ENCODE measurements at regions not wholly inside any gene's neighbourhood (a gene's known extent, or its start where the extent isn't known, plus 50 kb on each side); places are given as distances from the start of the nearest gene placed in this dataset.
A peak's percentile ranks its signal among the peaks of the same experiment; 100 is the strongest.

DNA sequence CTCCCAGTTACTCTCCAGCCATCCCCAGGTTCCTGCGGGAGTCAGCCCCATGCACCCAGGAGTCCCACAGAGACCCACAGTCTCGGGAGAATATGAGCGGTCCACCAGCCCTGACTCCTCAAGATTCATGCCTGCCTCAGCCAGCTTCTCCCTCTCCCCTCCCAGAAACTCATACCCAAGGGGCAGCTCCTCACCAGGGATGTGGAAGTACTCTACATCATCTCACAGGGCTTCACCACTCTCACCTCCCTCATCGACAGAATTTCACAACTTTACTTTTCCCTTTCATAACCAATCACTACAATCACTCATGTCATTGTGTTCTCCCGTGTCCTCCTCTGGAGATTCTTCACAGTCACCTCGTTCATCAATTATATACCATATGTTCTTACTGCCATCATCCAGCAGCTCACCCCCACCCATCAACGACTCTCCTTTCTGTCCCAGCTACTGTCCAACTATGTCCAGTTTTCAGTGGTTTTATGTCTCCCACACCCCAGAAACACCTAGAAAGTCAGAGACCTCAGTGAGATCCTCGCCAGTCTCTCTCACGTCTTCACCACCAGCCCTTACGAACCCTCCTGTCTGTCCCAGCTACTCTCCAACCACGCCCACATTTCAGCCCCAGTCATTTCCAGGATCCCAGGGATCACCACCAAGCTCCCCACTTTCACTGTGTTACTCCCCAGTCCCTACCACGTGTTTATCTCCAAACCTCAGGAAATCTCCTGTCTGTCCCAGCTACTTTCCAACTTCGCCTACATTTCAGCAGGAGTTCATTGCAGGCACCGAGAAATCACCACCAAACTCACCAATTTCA lies 1530.1 kb upstream of the TPTE start:
- Histone ChIP-seq H3K4me1 (ENCODE audit: control insufficient read depth in 1 of 2, insufficient read depth in 2 of 2, low read length in 2 of 2) (peaks cover 0 to 6% of the 10 kb centered on the region in 2 experiments; a peak in 1 of 4 replicates), H2AFZ (ENCODE audit: low read depth, low read length, poor library complexity, severe bottlenecking) (no peak overlapping the region), H3K79me2 (ENCODE audit: insufficient read depth, low read length) (no peaks in the 10 kb centered on the region), H3K27ac (ENCODE audit: low read depth, low read length) (no peak overlapping the region), H3K9ac (ENCODE audit: low read length) (no peak overlapping the region), H3K4me3 (replicated peaks in 1 of 2; ENCODE audit: low read depth in 1 of 2, low read length in 2 of 2) (no peak overlapping the region), H3K9me3 (ENCODE audit: control insufficient read depth in 1 of 2, insufficient read depth in 1 of 2, low read depth in 1 of 2, low read length in 2 of 2) (peaks cover 11 to 34% of the 10 kb centered on the region in 2 experiments; a peak in 3 of 4 replicates), H3K36me3 (ENCODE audit: control insufficient read depth in 1 of 2, insufficient read depth in 2 of 2, low read length in 2 of 2) (no peaks in the 10 kb centered on the region), H3K9me2 (ENCODE audit: insufficient read depth) (no peaks in the 10 kb centered on the region), H3K27me3 (ENCODE audit: insufficient read depth, low read length) (peaks cover 11% of the 10 kb centered on the region; the same call in 1 of the 2 replicates), H4K20me1 (ENCODE audit: insufficient read depth) (no peaks in the 10 kb centered on the region), H3K4me2 (ENCODE audit: low read length) (no peak overlapping the region)
- POLR2A ChIA-PET: no interaction called here
- no TSS peak for BruUV-seq (replicated peaks)
- DNase-seq (ENCODE audit: low read depth, low spot score): no peak
- ATAC-seq: peak; percentile 3; the same call in 1 of the 2 replicates
- RAD21 ChIA-PET (ENCODE audit: low non-redundant PET in 1 of 2, low total read pairs in 2 of 2, uncharacterized antibody in 2 of 2, unreplicated experiment in 2 of 2): no interaction called here
- intact Hi-C loops (cut with micrococcal nuclease): no loop called here
- TF ChIP-seq SIN3A (IDR thresholded peaks at IDR 0.05; ENCODE audit: low read depth) (no peak), TCF7L2 (IDR thresholded peaks at IDR 0.05; ENCODE audit: borderline replicate concordance, extremely low read depth, insufficient read depth, insufficient read length) (no peak), CEBPB (IDR thresholded peaks at IDR 0.05; ENCODE audit: low read depth) (no peak), YY1 (IDR thresholded peaks at IDR 0.05; ENCODE audit: extremely low read depth, insufficient replicate concordance, low read depth, low read length) (no peak)
- TF ChIP-seq, protein P1, sequence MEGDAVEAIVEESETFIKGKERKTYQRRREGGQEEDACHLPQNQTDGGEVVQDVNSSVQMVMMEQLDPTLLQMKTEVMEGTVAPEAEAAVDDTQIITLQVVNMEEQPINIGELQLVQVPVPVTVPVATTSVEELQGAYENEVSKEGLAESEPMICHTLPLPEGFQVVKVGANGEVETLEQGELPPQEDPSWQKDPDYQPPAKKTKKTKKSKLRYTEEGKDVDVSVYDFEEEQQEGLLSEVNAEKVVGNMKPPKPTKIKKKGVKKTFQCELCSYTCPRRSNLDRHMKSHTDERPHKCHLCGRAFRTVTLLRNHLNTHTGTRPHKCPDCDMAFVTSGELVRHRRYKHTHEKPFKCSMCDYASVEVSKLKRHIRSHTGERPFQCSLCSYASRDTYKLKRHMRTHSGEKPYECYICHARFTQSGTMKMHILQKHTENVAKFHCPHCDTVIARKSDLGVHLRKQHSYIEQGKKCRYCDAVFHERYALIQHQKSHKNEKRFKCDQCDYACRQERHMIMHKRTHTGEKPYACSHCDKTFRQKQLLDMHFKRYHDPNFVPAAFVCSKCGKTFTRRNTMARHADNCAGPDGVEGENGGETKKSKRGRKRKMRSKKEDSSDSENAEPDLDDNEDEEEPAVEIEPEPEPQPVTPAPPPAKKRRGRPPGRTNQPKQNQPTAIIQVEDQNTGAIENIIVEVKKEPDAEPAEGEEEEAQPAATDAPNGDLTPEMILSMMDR (IDR thresholded peaks at IDR 0.05 in 2 of 3, conservative IDR thresholded peaks at IDR 0.05 in 1 of 3; ENCODE audit: borderline replicate concordance in 1 of 3, insufficient read depth in 1 of 3, low read depth in 2 of 3, low read length in 2 of 3): no peak
- CTCF ChIA-PET: no interaction called here

Data from HCT116 (cell line).